RWPE1 (cell line): ENCODE measurements at regions not wholly inside any gene's neighbourhood (a gene's known extent, or its start where the extent isn't known, plus 50 kb on each side); places are given as distances from the start of the nearest gene placed in this dataset.

Source experiments
- CTCF ChIA-PET: fragments of 350-600 bp; sonication (Branson Sonifier 250); formaldehyde crosslinking; extraction: SDS; loops from one replicate; lab custom pipeline; 2021; lab: Yijun Ruan, JAX
- POLR2A ChIA-PET: fragments of 400-600 bp; formaldehyde crosslinking; extraction: SDS; loops from one replicate; lab custom pipeline; 2020; ENCODE audit warnings: antibody characterized with exemption; ENCODE audit not compliant: low non-redundant PET; lab: Yijun Ruan, JAX
- DNase-seq: peaks from one replicate; pipeline ENCODE4 v3.0.0; 2012; ENCODE audit warnings: low spot score
- H3K27ac ChIP-seq: fragments of 450-650 bp; 2 replicates; pipeline ENCODE4 v1.5.1; 2017
- CTCF ChIP-seq: fragments of 450-650 bp; conservative IDR thresholded peaks from 2 replicates; pipeline ENCODE4 v1.5.1; 2017; ENCODE audit warnings: low read depth, mild to moderate bottlenecking

- H3K27ac ChIP-seq = no peak overlapping the region
- TF ChIP-seq CTCF = no peak
- POLR2A ChIA-PET = no interaction called here
- DNase-seq = no peak
- CTCF ChIA-PET = interaction anchor here (0.6 kb wide), 1 partner anchor 873 kb away, joined by 7 read pairs; no protein-coding TSS in a partner anchor
These were observed 204.6 kb upstream of the CD180 start for GRCh38 chr5:67401172-67401571.

GRCh38 chr5:67400752-67401151 is 204.2 kb upstream of the CD180 start:
- ChIA-PET POLR2A (no interaction called here), CTCF (no interaction called here)
- no peak for TF ChIP-seq CTCF
- no peak overlapping the region for H3K27ac ChIP-seq
- DNase-seq = no peak

GRCh38 chr5:67395790-67396418 is 199.3 kb upstream of the CD180 start:
- ChIA-PET CTCF (interaction anchor here (0.7 kb wide), 1 partner anchor 1147 kb away, joined by 3 read pairs; no protein-coding TSS in a partner anchor), POLR2A (no interaction called here)
- DNase-seq = no peak

GRCh38 chr5:67393211-67393610 is 196.6 kb upstream of the CD180 start:
- TF ChIP-seq CTCF = no peak
- POLR2A ChIA-PET = no interaction called here
- CTCF ChIA-PET = no interaction called here
- no peak for DNase-seq
- H3K27ac ChIP-seq = no peak overlapping the region

More at GRCh38 chr5:67395790-67396418, 199.3 kb upstream of the CD180 start:
- no peak overlapping the region for H3K27ac ChIP-seq
- TF ChIP-seq CTCF = no peak

GRCh38 chr5:67390935-67391334 is 194.3 kb upstream of the CD180 start:
- no peak for TF ChIP-seq CTCF
- POLR2A ChIA-PET = no interaction called here

GRCh38 chr5:67383451-67383850 is 186.9 kb upstream of the CD180 start:
- TF ChIP-seq CTCF = no peak; the same call in 1 of the 2 replicates
- POLR2A ChIA-PET = no interaction called here
- no peak for DNase-seq
- CTCF ChIA-PET = no interaction called here
- no peak overlapping the region for H3K27ac ChIP-seq

More at GRCh38 chr5:67390935-67391334, 194.3 kb upstream of the CD180 start:
- DNase-seq = no peak
- no peak overlapping the region for H3K27ac ChIP-seq
- CTCF ChIA-PET = no interaction called here
